Activated CD8-positive, alpha-beta T cell treated with anti-CD3 and anti-CD28 coated beads for 36 hours (primary cell): ENCODE measurements at regions not wholly inside any gene's neighbourhood (a gene's known extent, or its start where the extent isn't known, plus 50 kb on each side); places are given as distances from the start of the nearest gene placed in this dataset.

Source experiments
- ATAC-seq: fragments of 200-7000 bp; cut with Tn5 transposase; one replicate; pipeline ENCODE4 v1.10.0; 2021; ENCODE audit warnings: mild to moderate bottlenecking, moderate library complexity
- CTCF ChIA-PET: fragments of 350-600 bp; sonication (Branson Sonifier 250); formaldehyde crosslinking; loops from one replicate; lab custom pipeline; 2021; ENCODE audit warnings: antibody characterized with exemption; lab: Charles Lee
- POLR2A ChIA-PET: fragments of 350-600 bp; sonication (Branson Sonifier 250); formaldehyde crosslinking; loops from one replicate; lab custom pipeline; 2021; ENCODE audit warnings: antibody characterized with exemption; lab: Charles Lee
- DNase-seq: peaks from one replicate; pipeline ENCODE4 v3.0.0-alpha.2; 2020
- H3K27ac Mint-ChIP-seq: one replicate; pipeline ENCODE4 v1.8.0; 2021; ENCODE audit warnings: mild to moderate bottlenecking, mixed read lengths
- H3K27me3 Mint-ChIP-seq: one replicate; pipeline ENCODE4 v1.8.0; 2021; ENCODE audit warnings: mixed read lengths
- H3K36me3 Mint-ChIP-seq: one replicate; pipeline ENCODE4 v1.8.0; 2021; ENCODE audit warnings: low read depth, mixed read lengths
- H3K4me1 Mint-ChIP-seq: one replicate; pipeline ENCODE4 v1.8.0; 2021; ENCODE audit warnings: low read depth, mixed read lengths
- H3K4me3 Mint-ChIP-seq: one replicate; pipeline ENCODE4 v1.8.0; 2021; ENCODE audit warnings: mild to moderate bottlenecking, moderate library complexity, mixed read lengths
- H3K9me3 Mint-ChIP-seq: one replicate; pipeline ENCODE4 v1.8.0; 2021; ENCODE audit warnings: mixed read lengths
- CTCF ChIP-seq: fragments of 200-600 bp; IDR thresholded peaks from one replicate; pipeline ENCODE4 v1.8.0; 2022; ENCODE audit warnings: antibody characterized with exemption, mild to moderate bottlenecking
- intact Hi-C: fragments of 100-400 bp; cut with micrococcal nuclease; formaldehyde crosslinking; loops from one replicate; pipeline ENCODE4 v1.10.0; 2022

GRCh38 chr4:187118166-187118565, 394.5 kb upstream of the FAT1 start:
- DNase-seq: no peak
- Mint-ChIP-seq H3K27ac (no peak overlapping the region), H3K36me3 (no peaks in the 10 kb centered on the region), H3K9me3 (peaks cover 10% of the 10 kb centered on the region), H3K27me3 (no peaks in the 10 kb centered on the region), H3K4me3 (no peak overlapping the region), H3K4me1 (no peaks in the 10 kb centered on the region)
- TF ChIP-seq CTCF: no peak
- ATAC-seq: no peak
- ChIA-PET POLR2A (interaction anchor here (0.7 kb wide), 1 partner anchor 1491 kb away, joined by 3 read pairs; no protein-coding TSS in a partner anchor), CTCF (no interaction called here)
- intact Hi-C loops: no loop called here

- ChIA-PET CTCF (no interaction called here), POLR2A (no interaction called here)
- H3K36me3 Mint-ChIP-seq: no peaks in the 10 kb centered on the region
- H3K27me3 Mint-ChIP-seq: no peaks in the 10 kb centered on the region
- no peak overlapping the region for H3K27ac Mint-ChIP-seq
- DNase-seq (no peak), ATAC-seq (no peak)
- no peaks in the 10 kb centered on the region for H3K4me1 Mint-ChIP-seq
- TF ChIP-seq CTCF: no peak
- intact Hi-C loops: no loop called here
- peaks cover 10% of the 10 kb centered on the region for H3K9me3 Mint-ChIP-seq
- no peak overlapping the region for H3K4me3 Mint-ChIP-seq
These were observed 395.0 kb upstream of the FAT1 start for GRCh38 chr4:187118602-187119120.

- H3K4me1 Mint-ChIP-seq: no peaks in the 10 kb centered on the region
- no peak overlapping the region for H3K4me3 Mint-ChIP-seq
- TF ChIP-seq CTCF: no peak
- intact Hi-C loops: no loop called here
- peaks cover 11% of the 10 kb centered on the region for H3K9me3 Mint-ChIP-seq
- ChIA-PET POLR2A (no interaction called here), CTCF (no interaction called here)
- no peak for ATAC-seq
- H3K36me3 Mint-ChIP-seq: no peaks in the 10 kb centered on the region
- H3K27ac Mint-ChIP-seq: no peak overlapping the region
- no peak for DNase-seq
- no peaks in the 10 kb centered on the region for H3K27me3 Mint-ChIP-seq
These were observed 400.7 kb upstream of the FAT1 start for GRCh38 chr4:187124331-187124730.

- Mint-ChIP-seq H3K27ac (no peak overlapping the region), H3K27me3 (no peaks in the 10 kb centered on the region), H3K9me3 (peaks cover 17% of the 10 kb centered on the region), H3K4me3 (no peak overlapping the region), H3K4me1 (no peaks in the 10 kb centered on the region), H3K36me3 (no peaks in the 10 kb centered on the region)
- ATAC-seq (no peak), DNase-seq (no peak)
- ChIA-PET CTCF (no interaction called here), POLR2A (no interaction called here)
- intact Hi-C loops: no loop called here
- no peak for TF ChIP-seq CTCF
These were observed 401.4 kb upstream of the FAT1 start for GRCh38 chr4:187125062-187125461.

- peaks cover 20% of the 10 kb centered on the region for H3K9me3 Mint-ChIP-seq
- TF ChIP-seq CTCF: no peak
- ChIA-PET POLR2A (no interaction called here), CTCF (no interaction called here)
- DNase-seq (no peak), ATAC-seq (no peak)
- intact Hi-C loops: no loop called here
- no peaks in the 10 kb centered on the region for H3K27me3 Mint-ChIP-seq
- no peaks in the 10 kb centered on the region for H3K4me1 Mint-ChIP-seq
- H3K4me3 Mint-ChIP-seq: no peak overlapping the region
- no peaks in the 10 kb centered on the region for H3K36me3 Mint-ChIP-seq
- no peak overlapping the region for H3K27ac Mint-ChIP-seq
These were observed 403.8 kb upstream of the FAT1 start for GRCh38 chr4:187127456-187127855.
